HEK293T (cell line): ENCODE measurements at regions not wholly inside any gene's neighbourhood (a gene's known extent, or its start where the extent isn't known, plus 50 kb on each side); places are given as distances from the start of the nearest gene placed in this dataset.

ENCODE experiments used
- FOXK2 ChIP-seq: fragments of 450-650 bp; IDR thresholded peaks from 2 replicates; pipeline ENCODE4 v1.6.1; 2016; ENCODE audit warnings: mild to moderate bottlenecking
- SP1 ChIP-seq: fragments of 450-650 bp; IDR thresholded peaks from 2 replicates; pipeline ENCODE4 v1.6.1; 2017
- TARDBP ChIP-seq: fragments of 450-650 bp; IDR thresholded peaks from 2 replicates; pipeline ENCODE4 v1.6.1; 2016
- ZNF384 ChIP-seq: fragments of 450-650 bp; IDR thresholded peaks from 2 replicates; pipeline ENCODE4 v1.6.1; 2016

DNA sequence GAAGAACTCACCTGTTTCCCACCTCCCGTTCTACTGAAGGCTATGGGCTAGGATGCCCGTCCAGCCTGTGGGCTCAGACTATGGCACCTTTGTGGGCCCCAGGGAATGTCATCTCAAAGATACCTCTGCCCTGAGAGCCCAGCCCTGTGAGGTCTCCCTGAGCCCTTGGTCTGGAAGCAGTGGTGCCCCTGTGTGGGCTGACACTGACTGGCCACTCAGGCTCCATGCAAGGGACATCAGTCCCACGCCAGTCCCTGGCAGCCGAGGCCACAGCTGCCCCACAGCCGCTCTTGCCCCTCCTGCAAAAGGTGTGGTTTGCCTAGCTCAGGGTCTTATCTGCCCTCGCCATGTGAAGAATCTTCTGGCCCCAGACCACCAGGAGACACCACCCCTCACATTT, 106.9 kb downstream of the KLF13 start:
- TF ChIP-seq SP1, result no peak
- TF ChIP-seq FOXK2, result no peak
- TF ChIP-seq ZNF384, result no peak
- TF ChIP-seq TARDBP, result no peak
